SK-N-SH (cell line): ENCODE measurements at regions not wholly inside any gene's neighbourhood (a gene's known extent, or its start where the extent isn't known, plus 50 kb on each side); places are given as distances from the start of the nearest gene placed in this dataset.
A peak's percentile ranks its signal among the peaks of the same experiment; 100 is the strongest.

Experiments used
- CTCF ChIA-PET: fragments of 300-600, 350-600 bp; formaldehyde crosslinking; extraction: SDS; loops from one replicate; lab custom pipeline; 2021; lab: Yijun Ruan, JAX
- POLR2A ChIA-PET: fragments of 350-600 bp; sonication (Branson Sonifier 250); formaldehyde crosslinking; extraction: SDS; loops from one replicate; lab custom pipeline; 2020; ENCODE audit warnings: antibody characterized with exemption, inconsistent platforms; lab: Yijun Ruan, JAX
- DNase-seq: peaks from one replicate; pipeline ENCODE4 v3.0.0; 2012
- H2AFZ ChIP-seq: fragments of 200-600 bp; sonication (generic); 2 replicates; pipeline ENCODE4 v1.8.1; 2016; ENCODE audit warnings: antibody characterized with exemption, mild to moderate bottlenecking, low read depth
- H3F3A ChIP-seq: fragments of 200-600 bp; sonication (generic); replicated peaks from 2 replicates; pipeline ENCODE3; 2016; ENCODE audit warnings: antibody characterized with exemption, mild to moderate bottlenecking; ENCODE audit not compliant: insufficient read depth
- H3K27ac ChIP-seq, 2 experiments: fragments of 200-500 bp in 1 of 2; fragments of 200-600 bp in 1 of 2; sonication (Bioruptor generic) in 1 of 2; sonication (generic), shearing (Covaris generic) in 1 of 2; 2 replicates each; pipeline versions ENCODE4 v1.5.1 to v1.6.1; 2014 to 2016; ENCODE audit warnings: low read depth in 2 of 2, inconsistent platforms in 1 of 2, low read length in 1 of 2, mild to moderate bottlenecking in 1 of 2, mixed read lengths in 1 of 2
- H3K27me3 ChIP-seq: fragments of 200-600 bp; sonication (generic), shearing (Covaris generic); 2 replicates; pipeline ENCODE4 v1.6.1; 2016; ENCODE audit warnings: mixed run types; ENCODE audit not compliant: insufficient read depth
- H3K36me3 ChIP-seq, 2 experiments: fragments of 200-500 bp in 1 of 2; fragments of 200-600 bp in 1 of 2; sonication (Bioruptor generic) in 1 of 2; sonication (generic) in 1 of 2; replicated peaks in 1 of 2; 2 replicates each; pipeline versions ENCODE3 to v1.5.1; 2014 to 2016; ENCODE audit warnings: low read length in 1 of 2, mild to moderate bottlenecking in 1 of 2; ENCODE audit not compliant: insufficient read depth in 2 of 2, control insufficient read depth in 1 of 2
- H3K4me1 ChIP-seq, 2 experiments: fragments of 200-500 bp in 1 of 2; fragments of 200-600 bp in 1 of 2; sonication (Bioruptor generic) in 1 of 2; sonication (generic), shearing (Covaris generic) in 1 of 2; 2 replicates each; pipeline versions ENCODE4 v1.5.1 to v1.6.1; 2014 to 2016; ENCODE audit warnings: low read depth in 1 of 2, low read length in 1 of 2, mixed run types in 1 of 2; ENCODE audit not compliant: insufficient read depth in 2 of 2, control insufficient read depth in 1 of 2
- H3K4me2 ChIP-seq: fragments of 200-600 bp; sonication (generic), shearing (Covaris generic); 2 replicates; pipeline ENCODE4 v1.6.1; 2017; ENCODE audit warnings: mixed run types
- H3K4me3 ChIP-seq, 2 experiments: fragments of 200-500 bp in 1 of 2; fragments of 200-600 bp in 1 of 2; sonication (Bioruptor generic) in 1 of 2; sonication (generic), shearing (Covaris generic) in 1 of 2; 2 replicates each; pipeline versions ENCODE4 v1.5.1 to v1.8.1; 2014 to 2016; ENCODE audit warnings: low read depth in 2 of 2, inconsistent platforms in 1 of 2, low read length in 1 of 2, mild to moderate bottlenecking in 1 of 2, mixed read lengths in 1 of 2, moderate library complexity in 1 of 2
- H3K79me2 ChIP-seq: fragments of 200-600 bp; sonication (generic); 2 replicates; pipeline ENCODE4 v1.8.1; 2017; ENCODE audit warnings: mild to moderate bottlenecking; ENCODE audit not compliant: insufficient read depth
- H3K9ac ChIP-seq: fragments of 200-600 bp; sonication (generic); 2 replicates; pipeline ENCODE4 v1.6.1; 2017; ENCODE audit warnings: mixed run types
- H3K9me2 ChIP-seq: fragments of 200-600 bp; sonication (generic); 2 replicates; pipeline ENCODE4 v1.6.1; 2017; ENCODE audit warnings: mixed run types
- H3K9me3 ChIP-seq: fragments of 200-600 bp; sonication (generic); 2 replicates; pipeline ENCODE4 v1.6.1; 2017; ENCODE audit warnings: mixed run types, mild to moderate bottlenecking, moderate library complexity
- H4K20me1 ChIP-seq: fragments of 200-600 bp; sonication (generic); 2 replicates; pipeline ENCODE4 v1.6.1; 2017; ENCODE audit warnings: mild to moderate bottlenecking, mixed run types; ENCODE audit not compliant: insufficient read depth
- ELF1 ChIP-seq: IDR thresholded peaks from 2 replicates; pipeline ENCODE4 v1.4.0; 2012
- FOSL2 ChIP-seq: IDR thresholded peaks from 2 replicates; pipeline ENCODE4 v1.4.0; 2012; ENCODE audit warnings: low read depth, mild to moderate bottlenecking, moderate library complexity, borderline replicate concordance
- FOXJ3 ChIP-seq: sonication (generic); formaldehyde crosslinking; IDR thresholded peaks from 2 replicates; pipeline ENCODE4 v1.5.1; 2020; ENCODE audit warnings: mild to moderate bottlenecking, missing genetic modification reagents
- FOXM1 ChIP-seq: IDR thresholded peaks from 2 replicates; pipeline ENCODE4 v1.4.0; 2012; ENCODE audit warnings: low read depth, mild to moderate bottlenecking
- GATA2 ChIP-seq: sonication (generic); formaldehyde crosslinking; IDR thresholded peaks from 2 replicates; pipeline ENCODE4 v1.5.0; 2020; ENCODE audit warnings: mild to moderate bottlenecking, missing genetic modification reagents
- IRF3 ChIP-seq: fragments of 150-350 bp; IDR thresholded peaks from 2 replicates; pipeline ENCODE4 v1.6.1; 2016; ENCODE audit warnings: mild to moderate bottlenecking, low read depth, low read length
- JUND ChIP-seq: IDR thresholded peaks from 2 replicates; pipeline ENCODE4 v1.4.0; 2012
- MAX ChIP-seq: IDR thresholded peaks from 2 replicates; pipeline ENCODE4 v1.4.0; 2012; ENCODE audit warnings: low read depth
- MEF2A ChIP-seq: IDR thresholded peaks from 2 replicates; pipeline ENCODE4 v1.4.0; 2012; ENCODE audit warnings: low read depth, borderline replicate concordance
- NFIC ChIP-seq: IDR thresholded peaks from 2 replicates; pipeline ENCODE4 v1.4.0; 2012; ENCODE audit warnings: borderline replicate concordance
- NRF1 ChIP-seq: IDR thresholded peaks from 2 replicates; pipeline ENCODE4 v1.6.1; 2012; ENCODE audit warnings: low read depth, mild to moderate bottlenecking, low read length
- POLR2AphosphoS5 ChIP-seq: IDR thresholded peaks from 2 replicates; pipeline ENCODE4 v1.6.1; 2012; ENCODE audit warnings: low read depth, low read length
- RAD21 ChIP-seq: IDR thresholded peaks from 2 replicates; pipeline ENCODE4 v1.6.1; 2012; ENCODE audit warnings: mild to moderate bottlenecking, low read length
- RCOR1 ChIP-seq: fragments of 150-350 bp; IDR thresholded peaks from 2 replicates; pipeline ENCODE4 v1.6.1; 2017; ENCODE audit warnings: antibody characterized with exemption, low read length
- RFX5 ChIP-seq: IDR thresholded peaks from 2 replicates; pipeline ENCODE4 v1.6.1; 2012; ENCODE audit warnings: mild to moderate bottlenecking, improper control_type of control experiment, low read length
- SIN3A ChIP-seq: IDR thresholded peaks from 2 replicates; pipeline ENCODE4 v1.6.1; 2012; ENCODE audit warnings: low read depth, mild to moderate bottlenecking, low read length, moderate library complexity, borderline replicate concordance
- TEAD4 ChIP-seq: IDR thresholded peaks from 2 replicates; pipeline ENCODE4 v1.4.0; 2012; ENCODE audit warnings: mild to moderate bottlenecking, borderline replicate concordance; ENCODE audit not compliant: insufficient read depth
- USF2 ChIP-seq: fragments of 150-350 bp; IDR thresholded peaks from 2 replicates; pipeline ENCODE4 v1.6.1; 2017; ENCODE audit warnings: antibody characterized with exemption, low read length, low read depth, borderline replicate concordance
- ZBTB33 ChIP-seq: IDR thresholded peaks from 2 replicates; pipeline ENCODE4 v1.4.0; 2012; ENCODE audit warnings: low read depth, borderline replicate concordance
- WGBS: methylation state at CpG from one replicate; pipeline ENCODE4 v1.1.6; 2017; ENCODE audit warnings: low lambda C conversion rate; 5-methylcytosine and 5-hydroxymethylcytosine counted together

GRCh38 chr12:92075425-92075914 lies 70.2 kb downstream of the BTG1 start (continued):
- TF ChIP-seq IRF3 = no peak
- no peak for TF ChIP-seq JUND

GRCh38 chr12:92074889-92075288 lies 70.8 kb downstream of the BTG1 start:
- CTCF ChIA-PET = interaction anchor here (0.6 kb wide), 1 partner anchor 931 kb away, joined by 3 read pairs; no protein-coding TSS in a partner anchor
- Histone ChIP-seq H3K9ac (no peak overlapping the region), H3K27ac (peak overlapping the region; percentile 60 to 96), H3K36me3 (no peaks in the 10 kb centered on the region), H3K27me3 (no peaks in the 10 kb centered on the region), H3K9me2 (no peaks in the 10 kb centered on the region), H2AFZ (no peak overlapping the region), H3K4me2 (0 out of 2 replicates have a peak overlapping the region, but pooled peaks have one; percentile 21), H4K20me1 (no peaks in the 10 kb centered on the region), H3K79me2 (peaks cover 3% of the 10 kb centered on the region; the same call in 1 of the 2 replicates), H3K4me1 (peaks cover 10 to 40% of the 10 kb centered on the region in 2 experiments), H3F3A (peaks cover 41% of the 10 kb centered on the region), H3K9me3 (no peaks in the 10 kb centered on the region), H3K4me3 (no peak overlapping the region)
- TF ChIP-seq RAD21 (no peak), RFX5 (no peak), USF2 (no peak), NFIC (no peak), FOXM1 (no peak), SIN3A (no peak), NRF1 (no peak), MEF2A (no peak), RCOR1 (no peak), POLR2AphosphoS5 (no peak), FOSL2 (no peak), ZBTB33 (no peak), GATA2 (CRISPR knock-in tag) (no peak), ELF1 (no peak), FOXJ3 (no peak), TEAD4 (no peak), MAX (no peak)
- 77% methylated on average over 2 of the region's 2 CpGs for WGBS
- POLR2A ChIA-PET = no interaction called here
- no peak for DNase-seq
